DOHH2 (cell line): ENCODE measurements at regions not wholly inside any gene's neighbourhood (a gene's known extent, or its start where the extent isn't known, plus 50 kb on each side); places are given as distances from the start of the nearest gene placed in this dataset.

Source experiments
- CTCF ChIP-seq: fragments of 200-600 bp; sonication (generic); IDR thresholded peaks from one replicate; pipeline ENCODE4 v1.5.1; 2014; ENCODE audit warnings: antibody characterized with exemption, mild to moderate bottlenecking, low read depth, low read length; ENCODE audit not compliant: poor library complexity, severe bottlenecking
- EZH2phosphoT487 ChIP-seq: fragments of 200-600 bp; sonication (generic); IDR thresholded peaks from 2 replicates; pipeline ENCODE4 v1.6.1; 2017; ENCODE audit warnings: borderline replicate concordance, mild to moderate bottlenecking, antibody characterized with exemption, low read length, moderate library complexity, mixed read lengths

GRCh38 chr5:106801554-106801953 lies 869.2 kb downstream of the EFNA5 start:
- TF ChIP-seq CTCF (no peak), EZH2phosphoT487 (no peak)
